ENCODE measurements at regions not wholly inside any gene's neighbourhood (a gene's known extent, or its start where the extent isn't known, plus 50 kb on each side); places are given as distances from the start of the nearest gene placed in this dataset.

DNA sequence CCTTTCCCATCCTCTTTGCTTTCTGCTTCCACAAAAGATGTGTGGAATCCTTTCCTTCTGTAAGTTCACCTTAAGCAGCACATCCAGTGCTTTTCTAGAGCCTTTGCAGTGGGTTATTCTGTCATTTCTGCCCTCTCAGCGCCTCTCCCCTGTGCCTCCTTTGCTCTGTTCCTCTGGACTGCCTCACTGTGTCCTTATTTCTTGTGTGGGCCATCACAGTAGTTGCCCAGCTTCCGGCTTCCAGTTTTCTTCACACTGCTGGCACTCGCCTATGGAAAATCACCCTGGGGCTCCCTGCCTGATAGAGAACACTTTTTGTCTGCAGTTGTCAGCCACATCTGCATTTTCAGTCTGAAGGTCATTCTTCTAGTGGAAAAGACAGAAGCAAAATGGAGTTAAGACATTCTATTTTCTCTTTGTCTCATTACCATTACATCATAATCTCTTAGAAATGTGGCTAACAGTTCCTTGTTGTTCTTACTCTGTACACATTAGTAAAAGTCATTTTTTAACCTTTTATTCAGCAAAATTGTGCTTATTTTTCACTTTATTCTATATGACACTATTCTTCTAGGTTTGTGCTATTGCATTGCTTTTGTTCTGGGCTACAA lies 64.1 kb upstream of the ZNF608 start:
- TF ChIP-seq, protein P1, sequence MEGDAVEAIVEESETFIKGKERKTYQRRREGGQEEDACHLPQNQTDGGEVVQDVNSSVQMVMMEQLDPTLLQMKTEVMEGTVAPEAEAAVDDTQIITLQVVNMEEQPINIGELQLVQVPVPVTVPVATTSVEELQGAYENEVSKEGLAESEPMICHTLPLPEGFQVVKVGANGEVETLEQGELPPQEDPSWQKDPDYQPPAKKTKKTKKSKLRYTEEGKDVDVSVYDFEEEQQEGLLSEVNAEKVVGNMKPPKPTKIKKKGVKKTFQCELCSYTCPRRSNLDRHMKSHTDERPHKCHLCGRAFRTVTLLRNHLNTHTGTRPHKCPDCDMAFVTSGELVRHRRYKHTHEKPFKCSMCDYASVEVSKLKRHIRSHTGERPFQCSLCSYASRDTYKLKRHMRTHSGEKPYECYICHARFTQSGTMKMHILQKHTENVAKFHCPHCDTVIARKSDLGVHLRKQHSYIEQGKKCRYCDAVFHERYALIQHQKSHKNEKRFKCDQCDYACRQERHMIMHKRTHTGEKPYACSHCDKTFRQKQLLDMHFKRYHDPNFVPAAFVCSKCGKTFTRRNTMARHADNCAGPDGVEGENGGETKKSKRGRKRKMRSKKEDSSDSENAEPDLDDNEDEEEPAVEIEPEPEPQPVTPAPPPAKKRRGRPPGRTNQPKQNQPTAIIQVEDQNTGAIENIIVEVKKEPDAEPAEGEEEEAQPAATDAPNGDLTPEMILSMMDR (conservative IDR thresholded peaks at IDR 0.05; ENCODE audit: low read length) = no peak
- no peak for TF ChIP-seq EZH2phosphoT487 (IDR thresholded peaks at IDR 0.05; ENCODE audit: borderline replicate concordance, low read depth, low read length)
